Cardiac fibroblast (primary cell): ENCODE measurements at regions not wholly inside any gene's neighbourhood (a gene's known extent, or its start where the extent isn't known, plus 50 kb on each side); places are given as distances from the start of the nearest gene placed in this dataset.

Experiments used
- DNase-seq, 2 donors: peaks; one replicate each; pipeline versions ENCODE4 v3.0.0 to v3.0.0-alpha.2; 2010; ENCODE audit warnings: low read depth in 2 of 2
- H3K4me3 ChIP-seq, 2 donors: replicated peaks in 1 of 2; 1 replicate in 1 of 2; 2 replicates in 1 of 2; pipeline ENCODE4 v1.5.1; 2011; ENCODE audit warnings: low read depth in 2 of 2, low read length in 2 of 2, mild to moderate bottlenecking in 2 of 2, moderate library complexity in 1 of 2
- CTCF ChIP-seq: IDR thresholded peaks from one replicate; pipeline ENCODE4 v1.5.1; 2011; ENCODE audit warnings: low read depth, mild to moderate bottlenecking, low read length, inconsistent platforms

DNA sequence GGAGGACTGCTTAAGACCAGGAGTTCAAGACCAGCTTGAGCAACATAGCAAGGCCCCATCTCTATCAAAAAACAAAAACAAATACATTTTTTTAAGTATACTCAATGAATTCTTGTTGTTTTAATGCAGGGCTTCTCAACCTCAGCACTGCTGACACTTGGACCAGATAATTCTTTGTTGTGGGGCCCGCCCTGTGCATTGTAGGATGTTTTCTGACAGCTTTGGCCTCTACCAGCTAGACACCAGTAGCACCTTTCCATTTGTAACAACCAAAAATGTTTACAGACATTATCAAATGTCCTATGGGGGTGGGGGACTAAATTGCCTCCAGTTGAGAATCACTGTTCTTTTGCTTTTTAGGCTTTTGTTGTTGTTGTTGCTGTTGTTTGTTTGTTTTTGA, 128.1 kb upstream of the MDM1 start:
- no peak for TF ChIP-seq CTCF
- H3K4me3 ChIP-seq, result no peak overlapping the region
- DNase-seq, result no peak

DNA sequence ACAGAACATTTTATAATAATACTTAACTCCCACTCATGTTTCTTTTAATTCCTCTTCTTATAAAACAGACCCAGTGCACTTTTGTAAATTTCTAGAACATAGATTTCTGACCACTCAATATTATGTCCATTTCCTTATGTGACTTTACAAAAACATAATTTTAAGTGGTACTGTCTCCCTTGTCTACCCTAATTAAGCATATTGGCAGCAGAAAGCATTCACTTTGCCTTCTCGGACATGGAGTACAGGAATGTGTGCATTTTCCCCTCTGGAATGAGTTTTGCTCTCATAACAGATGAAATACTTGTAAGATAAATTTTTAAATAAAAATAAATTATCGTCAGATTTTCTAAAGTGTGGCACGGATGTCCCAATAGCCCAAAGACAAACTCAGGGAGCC, 129.5 kb upstream of the MDM1 start:
- TF ChIP-seq CTCF, result no peak
- no peak for DNase-seq
- no peak overlapping the region for H3K4me3 ChIP-seq

DNA sequence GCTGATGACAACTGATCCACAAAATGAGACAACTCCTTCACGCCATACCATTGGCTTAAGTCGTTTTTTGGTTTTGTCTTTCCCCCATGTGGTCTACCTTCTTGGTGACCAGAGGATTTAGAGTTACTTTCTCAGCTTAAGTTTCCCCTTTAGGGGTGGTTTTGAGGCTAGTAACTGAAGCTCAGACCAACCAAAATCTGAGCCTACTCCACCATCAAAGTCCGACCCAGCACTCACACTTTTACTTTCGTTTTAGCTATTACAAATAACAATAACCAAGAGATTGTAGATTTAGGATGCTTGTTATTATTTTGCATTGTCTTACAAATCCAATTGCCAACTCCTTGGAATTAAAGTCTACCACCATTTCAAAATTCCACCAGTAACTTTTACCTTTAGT, 130.6 kb upstream of the MDM1 start:
- no peak overlapping the region for H3K4me3 ChIP-seq
- TF ChIP-seq CTCF, result no peak
- no peak for DNase-seq

GRCh38 chr12:68465227-68465626, 133.1 kb upstream of the MDM1 start:
- DNase-seq, result no peak
- no peak overlapping the region for H3K4me3 ChIP-seq
- TF ChIP-seq CTCF, result no peak

DNA sequence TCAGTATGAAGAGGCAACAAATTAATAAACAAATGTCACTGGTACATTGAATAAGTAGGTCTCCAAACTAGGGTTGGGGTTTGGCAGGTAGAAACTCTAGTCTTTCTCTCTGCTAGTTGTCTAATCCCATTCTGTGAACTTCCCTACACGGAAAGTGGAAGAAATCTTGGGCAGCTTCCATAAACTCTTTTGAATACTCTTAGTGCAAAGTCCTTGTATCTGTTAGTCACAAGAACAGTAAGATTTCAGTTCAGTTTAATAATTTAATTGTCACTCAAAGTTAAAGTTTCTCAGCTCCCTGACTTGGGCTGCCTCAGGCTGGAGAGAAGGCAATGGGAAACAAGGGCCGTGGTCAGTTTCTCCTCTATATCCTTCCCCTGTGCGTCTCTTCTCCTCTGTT, 135.4 kb upstream of the MDM1 start:
- TF ChIP-seq CTCF, result no peak
- no peak overlapping the region for H3K4me3 ChIP-seq
- DNase-seq, result no peak

DNA sequence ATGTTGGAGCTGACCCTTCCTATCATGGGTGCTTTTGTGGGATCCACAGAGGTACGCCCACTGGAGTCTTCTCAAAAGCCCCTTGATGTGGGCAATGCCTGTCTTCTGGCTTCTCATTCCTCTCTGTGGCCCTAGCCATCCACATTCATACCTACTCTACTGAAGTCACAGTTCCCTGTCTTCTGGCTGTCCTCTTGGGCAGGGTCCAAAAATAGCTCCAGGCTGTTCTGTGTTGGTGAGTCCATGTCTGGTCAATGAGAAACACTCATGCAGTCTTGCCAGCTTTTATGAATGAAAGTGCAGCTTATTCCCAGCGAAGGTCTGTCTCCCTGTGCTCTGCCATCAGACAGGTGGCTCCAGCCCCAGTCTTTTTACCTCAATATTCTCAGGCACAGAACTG, 135.9 kb upstream of the MDM1 start:
- no peak for TF ChIP-seq CTCF
- no peak overlapping the region for H3K4me3 ChIP-seq
- DNase-seq, result no peak

- DNase-seq, result no peak
- no peak overlapping the region for H3K4me3 ChIP-seq
- no peak for TF ChIP-seq CTCF
Measured at GRCh38 chr12:68469113-68469512, 137.0 kb upstream of the MDM1 start.
